HCT116 (cell line): ENCODE measurements at regions not wholly inside any gene's neighbourhood (a gene's known extent, or its start where the extent isn't known, plus 50 kb on each side); places are given as distances from the start of the nearest gene placed in this dataset.

ENCODE experiments used
- ATAC-seq: fragments of 200-7000 bp; cut with Tn5 transposase; 2 replicates; pipeline ENCODE4 v1.9.1; 2020; ENCODE audit warnings: mild to moderate bottlenecking, moderate library complexity
- BruUV-seq: library from RNA; stranded (reverse); fragments of 400-500 nt; replicated peaks from 2 replicates; lab custom pipeline; 2021; lab: Mats Ljungman, UMichigan
- CTCF ChIA-PET: fragments of 300-600 bp; sonication (Branson Sonifier 250); formaldehyde crosslinking; loops from one replicate; lab custom pipeline; 2021; ENCODE audit warnings: antibody characterized with exemption; lab: Charles Lee
- POLR2A ChIA-PET: fragments of 300-600, 350-600 bp; sonication (Branson Sonifier 250); formaldehyde crosslinking; loops from one replicate; lab custom pipeline; 2021; ENCODE audit warnings: antibody characterized with exemption; lab: Charles Lee
- RAD21 ChIA-PET, 2 experiments: fragments of 300-600 bp; sonication (Branson Sonifier 250); formaldehyde crosslinking; loops; one replicate each; lab custom pipeline; 2023; ENCODE audit warnings: low total read pairs in 2 of 2; ENCODE audit not compliant: uncharacterized antibody in 2 of 2, unreplicated experiment in 2 of 2, low non-redundant PET in 1 of 2; lab: Charles Lee
- DNase-seq: peaks from one replicate; pipeline ENCODE4 v3.0.0-alpha.2; 2010; ENCODE audit warnings: low read depth, low spot score
- H2AFZ ChIP-seq: fragments of 200-600 bp; shearing (Covaris generic), sonication (generic); 2 replicates; pipeline ENCODE4 v1.6.1; 2017; ENCODE audit warnings: low read depth, mixed run types, mixed read lengths, antibody characterized with exemption, low read length; ENCODE audit not compliant: poor library complexity, severe bottlenecking
- H3K27ac ChIP-seq: 2 replicates; pipeline ENCODE4 v1.5.1; 2012; ENCODE audit warnings: low read depth, low read length
- H3K27me3 ChIP-seq: fragments of 200-600 bp; sonication (generic); 2 replicates; pipeline ENCODE4 v1.6.1; 2016; ENCODE audit warnings: mixed run types, low read length, mixed read lengths; ENCODE audit not compliant: insufficient read depth
- H3K36me3 ChIP-seq, 2 experiments: fragments of 200-500 bp in 1 of 2; fragments of 200-600 bp in 1 of 2; sonication (Bioruptor generic) in 1 of 2; sonication (generic) in 1 of 2; 2 replicates each; pipeline versions ENCODE4 v1.5.1 to v1.6.1; 2014 to 2016; ENCODE audit warnings: low read length in 2 of 2, inconsistent platforms in 1 of 2, mixed read lengths in 1 of 2, mixed run types in 1 of 2; ENCODE audit not compliant: insufficient read depth in 2 of 2, control insufficient read depth in 1 of 2
- H3K4me1 ChIP-seq, 2 experiments: fragments of 200-600 bp in 1 of 2; sonication (generic) in 1 of 2; 2 replicates each; pipeline versions ENCODE4 v1.5.1 to v1.6.1; 2012 to 2017; ENCODE audit warnings: low read length in 2 of 2, inconsistent platforms in 1 of 2, mild to moderate bottlenecking in 1 of 2, mixed read lengths in 1 of 2, mixed run types in 1 of 2, moderate library complexity in 1 of 2; ENCODE audit not compliant: insufficient read depth in 2 of 2, control insufficient read depth in 1 of 2
- H3K4me2 ChIP-seq: fragments of 200-600 bp; sonication (generic); 2 replicates; pipeline ENCODE4 v1.6.1; 2017; ENCODE audit warnings: mixed run types, low read length, mixed read lengths
- H3K4me3 ChIP-seq, 2 experiments: fragments of 200-600 bp in 1 of 2; sonication (generic) in 1 of 2; replicated peaks in 1 of 2; 2 replicates each; pipeline ENCODE4 v1.5.1; 2011 to 2016; ENCODE audit warnings: low read length in 2 of 2, control low read depth in 1 of 2, low read depth in 1 of 2, mild to moderate bottlenecking in 1 of 2, mixed read lengths in 1 of 2, mixed run types in 1 of 2
- H3K79me2 ChIP-seq: fragments of 200-600 bp; sonication (generic); 2 replicates; pipeline ENCODE4 v1.6.1; 2017; ENCODE audit warnings: mild to moderate bottlenecking, mixed run types, low read length, moderate library complexity, mixed read lengths; ENCODE audit not compliant: insufficient read depth
- H3K9ac ChIP-seq: fragments of 200-600 bp; sonication (generic); 2 replicates; pipeline ENCODE4 v1.6.1; 2016; ENCODE audit warnings: low read length, mixed read lengths
- H3K9me2 ChIP-seq: fragments of 200-600 bp; sonication (generic), shearing (Covaris generic); 2 replicates; pipeline ENCODE4 v1.6.1; 2017; ENCODE audit warnings: mixed run types, mild to moderate bottlenecking, moderate library complexity; ENCODE audit not compliant: insufficient read depth
- H3K9me3 ChIP-seq, 2 experiments: fragments of 200-500 bp in 1 of 2; fragments of 200-600 bp in 1 of 2; sonication (Bioruptor generic) in 1 of 2; sonication (generic) in 1 of 2; 2 replicates each; pipeline ENCODE4 v1.6.1; 2014 to 2017; ENCODE audit warnings: low read length in 2 of 2, mixed read lengths in 2 of 2, inconsistent platforms in 1 of 2, low read depth in 1 of 2, mild to moderate bottlenecking in 1 of 2, mixed run types in 1 of 2, moderate library complexity in 1 of 2; ENCODE audit not compliant: control insufficient read depth in 1 of 2, insufficient read depth in 1 of 2
- H4K20me1 ChIP-seq: fragments of 200-600 bp; sonication (generic), shearing (Covaris generic); 2 replicates; pipeline ENCODE4 v1.6.1; 2017; ENCODE audit warnings: mixed run types, mild to moderate bottlenecking, moderate library complexity; ENCODE audit not compliant: insufficient read depth
- CBX3 ChIP-seq: IDR thresholded peaks from 2 replicates; pipeline ENCODE4 v1.6.1; 2012; ENCODE audit warnings: low read depth
- EGR1 ChIP-seq: IDR thresholded peaks from 2 replicates; pipeline ENCODE4 v1.6.1; 2012; ENCODE audit warnings: low read depth
- EZH2 ChIP-seq: fragments of 200-600 bp; sonication (generic); IDR thresholded peaks from 2 replicates; pipeline ENCODE4 v1.6.1; 2017; ENCODE audit warnings: antibody characterized with exemption, mixed run types
- EZH2phosphoT487 ChIP-seq: fragments of 200-600 bp; IDR thresholded peaks from 2 replicates; pipeline ENCODE4 v1.6.1; 2018; ENCODE audit warnings: antibody characterized with exemption, borderline replicate concordance
- FOSL1 ChIP-seq: IDR thresholded peaks from 2 replicates; pipeline ENCODE4 v1.6.1; 2012; ENCODE audit warnings: low read depth
- JUND ChIP-seq: IDR thresholded peaks from 2 replicates; pipeline ENCODE4 v1.6.1; 2012
- POLR2A ChIP-seq: IDR thresholded peaks from 2 replicates; pipeline ENCODE4 v1.7.0; 2011; ENCODE audit warnings: borderline replicate concordance; ENCODE audit not compliant: insufficient read depth, insufficient read length; ENCODE audit errors: extremely low read depth
- POLR2AphosphoS5 ChIP-seq: IDR thresholded peaks from 2 replicates; pipeline ENCODE4 v1.6.1; 2011; ENCODE audit warnings: mild to moderate bottlenecking, low read depth, low read length, moderate library complexity
- SP1 ChIP-seq: IDR thresholded peaks from 2 replicates; pipeline ENCODE4 v1.6.1; 2012; ENCODE audit warnings: low read depth
- SRF ChIP-seq: IDR thresholded peaks from 2 replicates; pipeline ENCODE4 v1.6.1; 2012; ENCODE audit warnings: low read depth
- YY1 ChIP-seq: IDR thresholded peaks from 2 replicates; pipeline ENCODE4 v1.6.1; 2011; ENCODE audit warnings: low read length, low read depth, moderate library complexity, mild to moderate bottlenecking; ENCODE audit not compliant: insufficient replicate concordance; ENCODE audit errors: extremely low read depth
- ZFX ChIP-seq: fragments of 450-650 bp; IDR thresholded peaks from 2 replicates; pipeline ENCODE4 v1.6.1; 2017
- ZNF274 ChIP-seq: fragments of 200-500 bp; sonication (Bioruptor generic); IDR thresholded peaks from 2 replicates; pipeline ENCODE4 v1.6.1; 2014; ENCODE audit warnings: mild to moderate bottlenecking, low read depth, low read length, inconsistent platforms
- intact Hi-C: fragments of 100-400 bp; cut with micrococcal nuclease; formaldehyde crosslinking; loops from 2 replicates; pipeline ENCODE4 v1.10.0; 2022
- TF ChIP-seq, protein P1 (sequence below): IDR thresholded peaks from 2 replicates; pipeline ENCODE4 v1.6.1; 2011; ENCODE audit warnings: mild to moderate bottlenecking, low read length, moderate library complexity; ENCODE audit not compliant: insufficient replicate concordance; ENCODE audit errors: extremely low read depth
- TF ChIP-seq, protein P2 (sequence below): IDR thresholded peaks from 2 replicates; pipeline ENCODE4 v1.6.1; 2012
- TF ChIP-seq, protein P3 (sequence below), 3 experiments: fragments of 200-600 bp in 1 of 3; sonication (generic) in 1 of 3; IDR thresholded peaks in 2 of 3; conservative IDR thresholded peaks in 1 of 3; 2 replicates each; pipeline ENCODE4 v1.5.1; 2012 to 2017; ENCODE audit warnings: low read depth in 2 of 3, low read length in 2 of 3, antibody characterized with exemption in 1 of 3, borderline replicate concordance in 1 of 3, control low read depth in 1 of 3, mild to moderate bottlenecking in 1 of 3, mixed read lengths in 1 of 3, mixed run types in 1 of 3, moderate library complexity in 1 of 3; ENCODE audit not compliant: insufficient read depth in 1 of 3
- TF ChIP-seq, protein P4 (sequence below): IDR thresholded peaks from 2 replicates; pipeline ENCODE4 v1.6.1; 2012; ENCODE audit warnings: low read depth
- TF ChIP-seq, protein P5 (sequence below): IDR thresholded peaks from 2 replicates; pipeline ENCODE4 v1.6.1; 2012

DNA sequence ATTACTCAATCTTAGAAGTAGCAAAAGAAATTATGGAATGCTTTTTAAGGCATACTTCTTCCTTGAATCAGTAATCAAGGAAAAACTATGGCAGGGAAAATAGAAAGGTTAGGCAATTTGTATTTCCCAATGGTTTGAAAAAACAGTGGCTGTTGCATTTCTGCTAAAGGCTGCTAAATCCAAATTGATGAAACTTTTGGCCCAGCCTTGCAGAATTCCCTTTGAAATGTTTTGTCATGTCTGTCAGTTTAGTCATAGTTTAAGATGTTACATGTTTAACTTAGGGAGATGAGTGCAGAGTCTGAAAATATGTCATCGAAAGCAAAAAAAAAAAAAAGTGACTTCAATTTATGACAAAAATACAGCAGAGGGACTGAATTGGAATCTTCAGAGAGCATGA, 878.9 kb upstream of the WWC1 start (continued):
- TF ChIP-seq, protein P1, sequence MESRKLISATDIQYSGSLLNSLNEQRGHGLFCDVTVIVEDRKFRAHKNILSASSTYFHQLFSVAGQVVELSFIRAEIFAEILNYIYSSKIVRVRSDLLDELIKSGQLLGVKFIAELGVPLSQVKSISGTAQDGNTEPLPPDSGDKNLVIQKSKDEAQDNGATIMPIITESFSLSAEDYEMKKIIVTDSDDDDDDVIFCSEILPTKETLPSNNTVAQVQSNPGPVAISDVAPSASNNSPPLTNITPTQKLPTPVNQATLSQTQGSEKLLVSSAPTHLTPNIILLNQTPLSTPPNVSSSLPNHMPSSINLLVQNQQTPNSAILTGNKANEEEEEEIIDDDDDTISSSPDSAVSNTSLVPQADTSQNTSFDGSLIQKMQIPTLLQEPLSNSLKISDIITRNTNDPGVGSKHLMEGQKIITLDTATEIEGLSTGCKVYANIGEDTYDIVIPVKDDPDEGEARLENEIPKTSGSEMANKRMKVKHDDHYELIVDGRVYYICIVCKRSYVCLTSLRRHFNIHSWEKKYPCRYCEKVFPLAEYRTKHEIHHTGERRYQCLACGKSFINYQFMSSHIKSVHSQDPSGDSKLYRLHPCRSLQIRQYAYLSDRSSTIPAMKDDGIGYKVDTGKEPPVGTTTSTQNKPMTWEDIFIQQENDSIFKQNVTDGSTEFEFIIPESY: no peak
- TF ChIP-seq, protein P2, sequence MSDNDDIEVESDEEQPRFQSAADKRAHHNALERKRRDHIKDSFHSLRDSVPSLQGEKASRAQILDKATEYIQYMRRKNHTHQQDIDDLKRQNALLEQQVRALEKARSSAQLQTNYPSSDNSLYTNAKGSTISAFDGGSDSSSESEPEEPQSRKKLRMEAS: no peak
- no peak for TF ChIP-seq SRF
- no peak for TF ChIP-seq FOSL1
- no peak for TF ChIP-seq EGR1
- no peak for TF ChIP-seq YY1

DNA sequence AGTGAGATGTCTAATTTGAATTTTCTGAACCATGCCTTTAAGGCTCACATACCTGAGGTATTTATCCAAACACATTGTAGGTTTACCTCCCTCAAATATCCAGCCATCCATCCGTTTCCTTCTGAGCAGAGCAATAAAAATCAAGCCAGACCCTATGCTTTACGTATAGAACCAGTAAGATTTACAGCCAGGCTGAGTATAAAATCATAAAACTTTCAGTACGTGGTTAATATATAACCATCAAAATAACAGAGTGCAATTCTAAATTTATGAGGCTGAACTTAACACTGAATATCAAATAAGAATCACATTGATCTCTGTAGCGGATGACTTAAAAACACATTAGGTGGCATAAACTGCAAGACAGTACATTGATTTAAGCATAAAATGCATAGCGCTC, 877.9 kb upstream of the WWC1 start:
- BruUV-seq: no TSS peak
- H3K9me3 ChIP-seq: peaks cover 5 to 7% of the 10 kb centered on the region in 2 experiments; a peak in 3 of 4 replicates
- H3K4me2 ChIP-seq: no peak overlapping the region
- no peak overlapping the region for H2AFZ ChIP-seq
- RAD21 ChIA-PET: no interaction called here
- H3K4me1 ChIP-seq: no peaks in the 10 kb centered on the region
- no peaks in the 10 kb centered on the region for H3K27me3 ChIP-seq
- POLR2A ChIA-PET: no interaction called here
- no peak overlapping the region for H3K9ac ChIP-seq
- no peaks in the 10 kb centered on the region for H3K9me2 ChIP-seq
- CTCF ChIA-PET: no interaction called here
- H4K20me1 ChIP-seq: no peaks in the 10 kb centered on the region
- intact Hi-C loops: no loop called here
- H3K36me3 ChIP-seq: no peaks in the 10 kb centered on the region
- no peak overlapping the region for H3K4me3 ChIP-seq
- H3K79me2 ChIP-seq: no peaks in the 10 kb centered on the region
- no peak for ATAC-seq
- DNase-seq: no peak
- no peak overlapping the region for H3K27ac ChIP-seq
- TF ChIP-seq FOSL1 (no peak), CBX3 (no peak), EZH2 (no peak), ZFX (no peak), YY1 (no peak), POLR2AphosphoS5 (no peak), EZH2phosphoT487 (no peak), POLR2A (no peak), SRF (no peak), ZNF274 (no peak), JUND (no peak), SP1 (no peak)
- TF ChIP-seq, protein P3, sequence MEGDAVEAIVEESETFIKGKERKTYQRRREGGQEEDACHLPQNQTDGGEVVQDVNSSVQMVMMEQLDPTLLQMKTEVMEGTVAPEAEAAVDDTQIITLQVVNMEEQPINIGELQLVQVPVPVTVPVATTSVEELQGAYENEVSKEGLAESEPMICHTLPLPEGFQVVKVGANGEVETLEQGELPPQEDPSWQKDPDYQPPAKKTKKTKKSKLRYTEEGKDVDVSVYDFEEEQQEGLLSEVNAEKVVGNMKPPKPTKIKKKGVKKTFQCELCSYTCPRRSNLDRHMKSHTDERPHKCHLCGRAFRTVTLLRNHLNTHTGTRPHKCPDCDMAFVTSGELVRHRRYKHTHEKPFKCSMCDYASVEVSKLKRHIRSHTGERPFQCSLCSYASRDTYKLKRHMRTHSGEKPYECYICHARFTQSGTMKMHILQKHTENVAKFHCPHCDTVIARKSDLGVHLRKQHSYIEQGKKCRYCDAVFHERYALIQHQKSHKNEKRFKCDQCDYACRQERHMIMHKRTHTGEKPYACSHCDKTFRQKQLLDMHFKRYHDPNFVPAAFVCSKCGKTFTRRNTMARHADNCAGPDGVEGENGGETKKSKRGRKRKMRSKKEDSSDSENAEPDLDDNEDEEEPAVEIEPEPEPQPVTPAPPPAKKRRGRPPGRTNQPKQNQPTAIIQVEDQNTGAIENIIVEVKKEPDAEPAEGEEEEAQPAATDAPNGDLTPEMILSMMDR (IDR thresholded peaks at IDR 0.05 in 2 of 3, conservative IDR thresholded peaks at IDR 0.05 in 1 of 3; ENCODE audit: borderline replicate concordance in 1 of 3, insufficient read depth in 1 of 3, low read depth in 2 of 3, low read length in 2 of 3): no peak
- TF ChIP-seq, protein P2: no peak
- TF ChIP-seq, protein P4, sequence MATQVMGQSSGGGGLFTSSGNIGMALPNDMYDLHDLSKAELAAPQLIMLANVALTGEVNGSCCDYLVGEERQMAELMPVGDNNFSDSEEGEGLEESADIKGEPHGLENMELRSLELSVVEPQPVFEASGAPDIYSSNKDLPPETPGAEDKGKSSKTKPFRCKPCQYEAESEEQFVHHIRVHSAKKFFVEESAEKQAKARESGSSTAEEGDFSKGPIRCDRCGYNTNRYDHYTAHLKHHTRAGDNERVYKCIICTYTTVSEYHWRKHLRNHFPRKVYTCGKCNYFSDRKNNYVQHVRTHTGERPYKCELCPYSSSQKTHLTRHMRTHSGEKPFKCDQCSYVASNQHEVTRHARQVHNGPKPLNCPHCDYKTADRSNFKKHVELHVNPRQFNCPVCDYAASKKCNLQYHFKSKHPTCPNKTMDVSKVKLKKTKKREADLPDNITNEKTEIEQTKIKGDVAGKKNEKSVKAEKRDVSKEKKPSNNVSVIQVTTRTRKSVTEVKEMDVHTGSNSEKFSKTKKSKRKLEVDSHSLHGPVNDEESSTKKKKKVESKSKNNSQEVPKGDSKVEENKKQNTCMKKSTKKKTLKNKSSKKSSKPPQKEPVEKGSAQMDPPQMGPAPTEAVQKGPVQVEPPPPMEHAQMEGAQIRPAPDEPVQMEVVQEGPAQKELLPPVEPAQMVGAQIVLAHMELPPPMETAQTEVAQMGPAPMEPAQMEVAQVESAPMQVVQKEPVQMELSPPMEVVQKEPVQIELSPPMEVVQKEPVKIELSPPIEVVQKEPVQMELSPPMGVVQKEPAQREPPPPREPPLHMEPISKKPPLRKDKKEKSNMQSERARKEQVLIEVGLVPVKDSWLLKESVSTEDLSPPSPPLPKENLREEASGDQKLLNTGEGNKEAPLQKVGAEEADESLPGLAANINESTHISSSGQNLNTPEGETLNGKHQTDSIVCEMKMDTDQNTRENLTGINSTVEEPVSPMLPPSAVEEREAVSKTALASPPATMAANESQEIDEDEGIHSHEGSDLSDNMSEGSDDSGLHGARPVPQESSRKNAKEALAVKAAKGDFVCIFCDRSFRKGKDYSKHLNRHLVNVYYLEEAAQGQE: no peak
- TF ChIP-seq, protein P5, sequence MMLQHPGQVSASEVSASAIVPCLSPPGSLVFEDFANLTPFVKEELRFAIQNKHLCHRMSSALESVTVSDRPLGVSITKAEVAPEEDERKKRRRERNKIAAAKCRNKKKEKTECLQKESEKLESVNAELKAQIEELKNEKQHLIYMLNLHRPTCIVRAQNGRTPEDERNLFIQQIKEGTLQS: no peak
